NOMO-1 (cell line): ENCODE measurements at regions not wholly inside any gene's neighbourhood (a gene's known extent, or its start where the extent isn't known, plus 50 kb on each side); places are given as distances from the start of the nearest gene placed in this dataset.
A peak's percentile ranks its signal among the peaks of the same experiment; 100 is the strongest.
"Not testable (repeated sequence)": the region's sequence is repeated elsewhere in the genome, so short reads cannot be mapped to it uniquely, and the experiment has no call there.

Source experiments
- DNase-seq, 2 experiments: peaks; one replicate each; lab custom pipeline; 2025; ENCODE audit not compliant: unreplicated experiment in 2 of 2; lab: John Stamatoyannopoulos, UW

GRCh38 chr3:177493091-177493490 lies 295.8 kb upstream of the TBL1XR1 start:
- no peak for DNase-seq

GRCh38 chr3:177494216-177494615 lies 296.9 kb upstream of the TBL1XR1 start:
- no peak for DNase-seq

GRCh38 chr3:177495566-177495965 lies 298.3 kb upstream of the TBL1XR1 start:
- no peak for DNase-seq

- peak; percentile 72 to 75 for DNase-seq
Observed at GRCh38 chr3:177498037-177498857, 301.0 kb upstream of the TBL1XR1 start.

GRCh38 chr3:177499039-177499438 lies 301.8 kb upstream of the TBL1XR1 start:
- not testable (repeated sequence) for DNase-seq

- no peak for DNase-seq
Observed at GRCh38 chr3:177499779-177500423, 302.6 kb upstream of the TBL1XR1 start.

GRCh38 chr3:177510693-177511216 lies 313.5 kb upstream of the TBL1XR1 start:
- DNase-seq: no peak

- no peak for DNase-seq
Observed at GRCh38 chr3:177512945-177513814, 315.9 kb upstream of the TBL1XR1 start.

- DNase-seq: no peak
Observed at GRCh38 chr3:177513815-177514610, 316.7 kb upstream of the TBL1XR1 start.

- no peak for DNase-seq
Observed at GRCh38 chr3:177514611-177515499, 317.6 kb upstream of the TBL1XR1 start.

- DNase-seq: peak; percentile 41 to 89
Observed at GRCh38 chr3:177515786-177516157, 318.5 kb upstream of the TBL1XR1 start.

GRCh38 chr3:177516158-177517011 lies 319.1 kb upstream of the TBL1XR1 start:
- DNase-seq: no peak

GRCh38 chr3:177517906-177518305 lies 320.6 kb upstream of the TBL1XR1 start:
- DNase-seq: no peak

- no peak for DNase-seq
Observed at GRCh38 chr3:177519588-177519987, 322.3 kb upstream of the TBL1XR1 start.

GRCh38 chr3:177521305-177521704 lies 324.0 kb upstream of the TBL1XR1 start:
- no peak for DNase-seq

- no peak for DNase-seq
Observed at GRCh38 chr3:177522051-177522450, 324.8 kb upstream of the TBL1XR1 start.

- DNase-seq: no peak
Observed at GRCh38 chr3:177523067-177523675, 325.9 kb upstream of the TBL1XR1 start.

- DNase-seq: peak; percentile 10 to 22
Observed at GRCh38 chr3:177523872-177524438, 326.7 kb upstream of the TBL1XR1 start.
